NB4 (cell line): ENCODE measurements at regions not wholly inside any gene's neighbourhood (a gene's known extent, or its start where the extent isn't known, plus 50 kb on each side); places are given as distances from the start of the nearest gene placed in this dataset.

Experiments
- POLR2A ChIP-seq: IDR thresholded peaks from 2 replicates; pipeline ENCODE4 v1.6.1; 2011; ENCODE audit warnings: mild to moderate bottlenecking; ENCODE audit not compliant: insufficient read length; ENCODE audit errors: extremely low read depth
- TF ChIP-seq, protein P1 (sequence below): IDR thresholded peaks from one replicate; pipeline ENCODE4 v1.5.1; 2012; ENCODE audit warnings: low read depth, low read length

DNA sequence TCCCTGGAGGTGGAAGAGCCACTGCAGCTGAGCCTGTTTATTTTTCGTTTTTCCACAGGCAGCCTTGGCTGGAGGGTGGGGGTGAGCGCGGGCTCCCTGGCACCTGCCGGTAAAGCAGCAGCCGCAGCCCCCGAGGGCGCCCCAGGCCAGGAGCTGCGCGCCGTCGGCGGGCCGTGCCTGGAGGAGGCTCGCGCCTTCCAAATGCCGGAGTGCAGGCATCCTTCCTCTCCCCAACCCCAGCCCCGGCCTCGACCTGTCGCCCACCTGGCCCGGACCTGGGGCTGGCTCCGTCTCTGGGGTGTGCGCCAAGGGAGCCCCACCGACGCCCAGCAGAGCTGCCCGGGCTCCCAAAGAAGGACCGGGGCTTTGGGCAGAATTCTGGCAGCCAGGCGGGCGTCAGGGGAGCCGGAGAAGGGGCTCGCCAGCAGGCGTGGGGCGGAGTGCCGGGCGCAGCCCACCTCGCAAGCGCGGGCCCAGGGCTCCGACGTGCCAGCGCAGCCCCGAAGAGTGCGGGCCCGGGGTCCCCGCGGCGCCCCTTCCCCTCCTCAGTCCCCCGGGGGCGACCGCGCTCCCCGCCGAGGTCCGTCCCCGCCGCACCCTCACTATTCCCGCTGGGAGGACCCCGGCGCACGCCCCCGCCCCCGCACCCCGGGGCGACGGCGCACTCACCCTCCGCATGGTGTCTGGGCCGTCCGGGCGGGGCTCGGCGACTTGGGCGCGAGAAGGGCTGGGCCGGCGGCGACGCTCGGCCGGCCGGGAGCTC, 130.3 kb downstream of the NDUFA12 start:
- TF ChIP-seq, protein P1, sequence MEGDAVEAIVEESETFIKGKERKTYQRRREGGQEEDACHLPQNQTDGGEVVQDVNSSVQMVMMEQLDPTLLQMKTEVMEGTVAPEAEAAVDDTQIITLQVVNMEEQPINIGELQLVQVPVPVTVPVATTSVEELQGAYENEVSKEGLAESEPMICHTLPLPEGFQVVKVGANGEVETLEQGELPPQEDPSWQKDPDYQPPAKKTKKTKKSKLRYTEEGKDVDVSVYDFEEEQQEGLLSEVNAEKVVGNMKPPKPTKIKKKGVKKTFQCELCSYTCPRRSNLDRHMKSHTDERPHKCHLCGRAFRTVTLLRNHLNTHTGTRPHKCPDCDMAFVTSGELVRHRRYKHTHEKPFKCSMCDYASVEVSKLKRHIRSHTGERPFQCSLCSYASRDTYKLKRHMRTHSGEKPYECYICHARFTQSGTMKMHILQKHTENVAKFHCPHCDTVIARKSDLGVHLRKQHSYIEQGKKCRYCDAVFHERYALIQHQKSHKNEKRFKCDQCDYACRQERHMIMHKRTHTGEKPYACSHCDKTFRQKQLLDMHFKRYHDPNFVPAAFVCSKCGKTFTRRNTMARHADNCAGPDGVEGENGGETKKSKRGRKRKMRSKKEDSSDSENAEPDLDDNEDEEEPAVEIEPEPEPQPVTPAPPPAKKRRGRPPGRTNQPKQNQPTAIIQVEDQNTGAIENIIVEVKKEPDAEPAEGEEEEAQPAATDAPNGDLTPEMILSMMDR = no peak
- TF ChIP-seq POLR2A = no peak
